K562 (cell line): ENCODE measurements at regions not wholly inside any gene's neighbourhood (a gene's known extent, or its start where the extent isn't known, plus 50 kb on each side); places are given as distances from the start of the nearest gene placed in this dataset.

Experiments
- CAMTA2 ChIP-seq: fragments of 250-450 bp; sonication (Bioruptor Pico); conservative IDR thresholded peaks from 2 replicates; pipeline ENCODE4 v1.5.1; 2022
- DMBX1 ChIP-seq: fragments of 250-450 bp; sonication (Bioruptor Pico); IDR thresholded peaks from 2 replicates; pipeline ENCODE4 v1.8.0; 2022; ENCODE audit warnings: inconsistent platforms, mild to moderate bottlenecking, moderate library complexity, borderline replicate concordance
- IRF2 ChIP-seq: sonication (generic); formaldehyde crosslinking; IDR thresholded peaks from 2 replicates; pipeline ENCODE4 v1.8.1; 2022; ENCODE audit warnings: mild to moderate bottlenecking, missing genetic modification reagents
- RBFOX2 ChIP-seq: fragments of 200-400 bp; formaldehyde crosslinking; IDR thresholded peaks from 2 replicates; pipeline ENCODE4 v1.6.1; 2017; ENCODE audit warnings: low read depth, mild to moderate bottlenecking, low read length, moderate library complexity
- TEAD2 ChIP-seq: fragments of 450-650 bp; IDR thresholded peaks from 2 replicates; pipeline ENCODE4 v1.6.1; 2016; ENCODE audit warnings: missing genetic modification characterization, control low read depth, missing compliant biosample characterization
- ZBTB8A ChIP-seq: fragments of 450-650 bp; IDR thresholded peaks from 2 replicates; pipeline ENCODE4 v1.6.1; 2018; ENCODE audit warnings: mild to moderate bottlenecking, moderate library complexity; ENCODE audit not compliant: partially characterized antibody
- ZNF274 ChIP-seq: IDR thresholded peaks from 2 replicates; pipeline ENCODE4 v1.6.1; 2011; ENCODE audit warnings: low read depth, mild to moderate bottlenecking, low read length, moderate library complexity, borderline replicate concordance
- ZNF436 ChIP-seq: fragments of 250-450, 450-650 bp; sonication (Bioruptor Pico); formaldehyde crosslinking; IDR thresholded peaks from 2 replicates; pipeline ENCODE4 v1.7.0; 2020; ENCODE audit warnings: mild to moderate bottlenecking
- ZNF445 ChIP-seq: fragments of 250-450 bp; sonication (Bioruptor Pico); IDR thresholded peaks from 2 replicates; pipeline ENCODE4 v1.4.0; 2020; ENCODE audit warnings: low read depth, mild to moderate bottlenecking, moderate library complexity
- TF ChIP-seq, protein P1 (sequence below): fragments of 200-800 bp; sonication (Bioruptor generic); IDR thresholded peaks from 2 replicates; pipeline ENCODE4 v1.6.1; 2016; ENCODE audit warnings: missing genetic modification characterization, missing compliant biosample characterization
- TF ChIP-seq, protein P2 (sequence below): fragments of 450-650 bp; formaldehyde crosslinking; IDR thresholded peaks from 2 replicates; pipeline ENCODE4 v1.4.0; 2020; ENCODE audit warnings: mild to moderate bottlenecking

DNA sequence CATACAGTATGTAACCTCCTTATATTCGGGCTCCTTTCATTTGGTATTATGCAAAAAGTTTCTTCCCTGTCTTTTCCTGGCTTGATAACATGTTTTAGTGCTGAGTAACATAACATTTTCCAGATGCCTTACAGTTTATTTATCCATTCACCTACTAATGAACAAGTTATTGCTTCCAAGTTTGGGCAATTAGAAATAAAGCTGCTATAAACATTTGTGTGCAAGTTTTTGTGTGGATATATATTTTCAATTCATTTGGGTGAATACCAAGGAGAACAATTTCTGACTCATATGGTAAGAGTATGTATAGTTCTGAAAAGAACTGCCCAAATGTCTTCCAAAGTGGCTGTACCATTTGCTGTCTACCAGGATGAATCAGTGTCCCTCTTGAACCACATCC lies 360.9 kb downstream of the PCDH17 start (continued):
- TF ChIP-seq, protein P1, sequence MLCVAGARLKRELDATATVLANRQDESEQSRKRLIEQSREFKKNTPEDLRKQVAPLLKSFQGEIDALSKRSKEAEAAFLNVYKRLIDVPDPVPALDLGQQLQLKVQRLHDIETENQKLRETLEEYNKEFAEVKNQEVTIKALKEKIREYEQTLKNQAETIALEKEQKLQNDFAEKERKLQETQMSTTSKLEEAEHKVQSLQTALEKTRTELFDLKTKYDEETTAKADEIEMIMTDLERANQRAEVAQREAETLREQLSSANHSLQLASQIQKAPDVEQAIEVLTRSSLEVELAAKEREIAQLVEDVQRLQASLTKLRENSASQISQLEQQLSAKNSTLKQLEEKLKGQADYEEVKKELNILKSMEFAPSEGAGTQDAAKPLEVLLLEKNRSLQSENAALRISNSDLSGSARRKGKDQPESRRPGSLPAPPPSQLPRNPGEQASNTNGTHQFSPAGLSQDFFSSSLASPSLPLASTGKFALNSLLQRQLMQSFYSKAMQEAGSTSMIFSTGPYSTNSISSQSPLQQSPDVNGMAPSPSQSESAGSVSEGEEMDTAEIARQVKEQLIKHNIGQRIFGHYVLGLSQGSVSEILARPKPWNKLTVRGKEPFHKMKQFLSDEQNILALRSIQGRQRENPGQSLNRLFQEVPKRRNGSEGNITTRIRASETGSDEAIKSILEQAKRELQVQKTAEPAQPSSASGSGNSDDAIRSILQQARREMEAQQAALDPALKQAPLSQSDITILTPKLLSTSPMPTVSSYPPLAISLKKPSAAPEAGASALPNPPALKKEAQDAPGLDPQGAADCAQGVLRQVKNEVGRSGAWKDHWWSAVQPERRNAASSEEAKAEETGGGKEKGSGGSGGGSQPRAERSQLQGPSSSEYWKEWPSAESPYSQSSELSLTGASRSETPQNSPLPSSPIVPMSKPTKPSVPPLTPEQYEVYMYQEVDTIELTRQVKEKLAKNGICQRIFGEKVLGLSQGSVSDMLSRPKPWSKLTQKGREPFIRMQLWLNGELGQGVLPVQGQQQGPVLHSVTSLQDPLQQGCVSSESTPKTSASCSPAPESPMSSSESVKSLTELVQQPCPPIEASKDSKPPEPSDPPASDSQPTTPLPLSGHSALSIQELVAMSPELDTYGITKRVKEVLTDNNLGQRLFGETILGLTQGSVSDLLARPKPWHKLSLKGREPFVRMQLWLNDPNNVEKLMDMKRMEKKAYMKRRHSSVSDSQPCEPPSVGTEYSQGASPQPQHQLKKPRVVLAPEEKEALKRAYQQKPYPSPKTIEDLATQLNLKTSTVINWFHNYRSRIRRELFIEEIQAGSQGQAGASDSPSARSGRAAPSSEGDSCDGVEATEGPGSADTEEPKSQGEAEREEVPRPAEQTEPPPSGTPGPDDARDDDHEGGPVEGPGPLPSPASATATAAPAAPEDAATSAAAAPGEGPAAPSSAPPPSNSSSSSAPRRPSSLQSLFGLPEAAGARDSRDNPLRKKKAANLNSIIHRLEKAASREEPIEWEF (CRISPR knock-in tag): no peak
- TF ChIP-seq ZNF274 (no peak), DMBX1 (CRISPR knock-in tag) (no peak), RBFOX2 (no peak), ZNF445 (CRISPR knock-in tag) (no peak), IRF2 (CRISPR knock-in tag) (no peak), CAMTA2 (CRISPR knock-in tag) (no peak), TEAD2 (tag) (no peak), ZBTB8A (no peak), ZNF436 (CRISPR knock-in tag) (no peak)
- TF ChIP-seq, protein P2, sequence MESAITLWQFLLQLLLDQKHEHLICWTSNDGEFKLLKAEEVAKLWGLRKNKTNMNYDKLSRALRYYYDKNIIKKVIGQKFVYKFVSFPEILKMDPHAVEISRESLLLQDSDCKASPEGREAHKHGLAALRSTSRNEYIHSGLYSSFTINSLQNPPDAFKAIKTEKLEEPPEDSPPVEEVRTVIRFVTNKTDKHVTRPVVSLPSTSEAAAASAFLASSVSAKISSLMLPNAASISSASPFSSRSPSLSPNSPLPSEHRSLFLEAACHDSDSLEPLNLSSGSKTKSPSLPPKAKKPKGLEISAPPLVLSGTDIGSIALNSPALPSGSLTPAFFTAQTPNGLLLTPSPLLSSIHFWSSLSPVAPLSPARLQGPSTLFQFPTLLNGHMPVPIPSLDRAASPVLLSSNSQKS (CRISPR knock-in tag): no peak
